B cell (primary cell): ENCODE measurements at regions not wholly inside any gene's neighbourhood (a gene's known extent, or its start where the extent isn't known, plus 50 kb on each side); places are given as distances from the start of the nearest gene placed in this dataset.

Experiments used
- ATAC-seq: fragments of 200-7000 bp; cut with Tn5 transposase; one replicate; pipeline ENCODE4 v1.10.0; 2021; ENCODE audit warnings: low read depth, mild to moderate bottlenecking, moderate number of reproducible peaks, moderate library complexity
- CTCF ChIA-PET: fragments of 350-600 bp; sonication (Branson Sonifier 250); formaldehyde crosslinking; loops from one replicate; lab custom pipeline; 2021; ENCODE audit warnings: antibody characterized with exemption, inconsistent platforms; lab: Charles Lee
- POLR2A ChIA-PET: fragments of 350-600 bp; sonication (Branson Sonifier 250); formaldehyde crosslinking; loops from one replicate; lab custom pipeline; 2021; ENCODE audit warnings: antibody characterized with exemption; lab: Charles Lee
- DNase-seq: peaks from one replicate; pipeline ENCODE4 v3.0.0; 2013
- H2AFZ ChIP-seq: 2 replicates; pipeline ENCODE4 v1.6.1; 2012; ENCODE audit warnings: mild to moderate bottlenecking, low read depth, low read length; ENCODE audit not compliant: insufficient read depth, poor library complexity, severe bottlenecking
- H3K27ac ChIP-seq, 2 donors: 1 replicate in 1 of 2; 2 replicates in 1 of 2; pipeline ENCODE4 v1.5.1; 2012 to 2013; ENCODE audit warnings: low read length in 2 of 2, mild to moderate bottlenecking in 2 of 2, moderate library complexity in 1 of 2
- H3K27me3 ChIP-seq, 4 experiments: fragments of 200-600 bp in 1 of 4; sonication (generic) in 1 of 4; replicated peaks in 1 of 4; 1 replicate in 2 of 4; 2 replicates in 2 of 4; pipeline versions ENCODE4 v1.6.1 to v1.7.0; 2013 to 2016; ENCODE audit warnings: low read length in 3 of 4, mild to moderate bottlenecking in 2 of 4, mixed read lengths in 1 of 4, moderate library complexity in 1 of 4; ENCODE audit not compliant: insufficient read depth in 4 of 4, control insufficient read depth in 3 of 4; ENCODE audit errors: control extremely low read depth in 1 of 4
- H3K36me3 ChIP-seq, 2 experiments: replicated peaks in 1 of 2; 1 replicate in 1 of 2; 2 replicates in 1 of 2; pipeline versions ENCODE4 v1.6.1 to v1.7.1; 2013; ENCODE audit warnings: low read length in 1 of 2; ENCODE audit not compliant: insufficient read depth in 2 of 2, control insufficient read depth in 1 of 2; ENCODE audit errors: control extremely low read depth in 1 of 2, extremely low read depth in 1 of 2
- H3K4me1 ChIP-seq, 2 donors: fragments of 200-600 bp in 1 of 2; sonication (generic) in 1 of 2; 1 replicate in 1 of 2; 2 replicates in 1 of 2; pipeline versions ENCODE4 v1.5.1 to v1.6.1; 2013 to 2017; ENCODE audit warnings: low read length in 2 of 2; ENCODE audit not compliant: control insufficient read depth in 2 of 2, insufficient read depth in 2 of 2
- H3K4me2 ChIP-seq: replicated peaks from 2 replicates; pipeline ENCODE3; 2012; ENCODE audit warnings: mild to moderate bottlenecking, low read depth, low read length; ENCODE audit not compliant: poor library complexity, severe bottlenecking
- H3K4me3 ChIP-seq, 5 experiments: fragments of 200-600 bp in 1 of 5; sonication (generic) in 1 of 5; 1 replicate in 3 of 5; 2 replicates in 2 of 5; pipeline versions ENCODE4 v1.5.1 to v1.7.0; 2011 to 2016; ENCODE audit warnings: low read length in 4 of 5, mild to moderate bottlenecking in 4 of 5, low read depth in 2 of 5, control low read depth in 1 of 5, moderate library complexity in 1 of 5; ENCODE audit not compliant: insufficient read depth in 1 of 5; ENCODE audit errors: control extremely low read depth in 1 of 5, extremely low read depth in 1 of 5
- H3K79me2 ChIP-seq: fragments of 200-600 bp; sonication (generic); one replicate; pipeline ENCODE4 v1.6.0; 2016; ENCODE audit warnings: low read length; ENCODE audit not compliant: control insufficient read depth, insufficient read depth
- H3K9ac ChIP-seq: fragments of 200-600 bp; sonication (generic); 2 replicates; pipeline ENCODE4 v1.6.1; 2017; ENCODE audit warnings: mild to moderate bottlenecking, low read length, moderate library complexity
- H3K9me3 ChIP-seq, 3 donors: one replicate each; pipeline versions ENCODE4 v1.6.1 to v1.7.1; 2013; ENCODE audit warnings: low read length in 2 of 3; ENCODE audit not compliant: control insufficient read depth in 2 of 3, insufficient read depth in 1 of 3; ENCODE audit errors: control extremely low read depth in 1 of 3
- H4K20me1 ChIP-seq: 2 replicates; pipeline ENCODE4 v1.6.0; 2012; ENCODE audit warnings: mild to moderate bottlenecking, low read length; ENCODE audit not compliant: insufficient read depth, control insufficient read depth, poor library complexity, severe bottlenecking
- H3K27ac Mint-ChIP-seq: one replicate; pipeline ENCODE4 v1.8.0; 2021; ENCODE audit warnings: mixed read lengths
- H3K27me3 Mint-ChIP-seq: one replicate; pipeline ENCODE4 v1.8.0; 2021; ENCODE audit warnings: mixed read lengths
- H3K4me1 Mint-ChIP-seq: one replicate; pipeline ENCODE4 v1.8.0; 2021; ENCODE audit warnings: mixed read lengths
- H3K4me3 Mint-ChIP-seq: one replicate; pipeline ENCODE4 v1.8.0; 2021; ENCODE audit warnings: mixed read lengths
- H3K9me3 Mint-ChIP-seq: one replicate; pipeline ENCODE4 v1.8.0; 2022; ENCODE audit warnings: mixed read lengths; ENCODE audit not compliant: insufficient read depth
- EZH2 ChIP-seq: IDR thresholded peaks from 2 replicates; pipeline ENCODE4 v1.6.1; 2012; ENCODE audit warnings: borderline replicate concordance, low read depth, mild to moderate bottlenecking, moderate library complexity, low read length; ENCODE audit not compliant: insufficient read depth, poor library complexity, severe bottlenecking
- WGBS: methylation state at CpG from one replicate; pipeline ENCODE4 v1.1.5; 2013; ENCODE audit warnings: missing lambda C conversion rate; ENCODE audit not compliant: insufficient coverage; 5-methylcytosine and 5-hydroxymethylcytosine counted together
- intact Hi-C: fragments of 100-400 bp; cut with micrococcal nuclease; formaldehyde crosslinking; loops from one replicate; pipeline ENCODE4 v1.10.0; 2022
- TF ChIP-seq, protein P1 (sequence below): fragments of 200-600 bp; IDR thresholded peaks from one replicate; pipeline ENCODE4 v1.8.0; 2022; ENCODE audit warnings: antibody characterized with exemption, mild to moderate bottlenecking

DNA sequence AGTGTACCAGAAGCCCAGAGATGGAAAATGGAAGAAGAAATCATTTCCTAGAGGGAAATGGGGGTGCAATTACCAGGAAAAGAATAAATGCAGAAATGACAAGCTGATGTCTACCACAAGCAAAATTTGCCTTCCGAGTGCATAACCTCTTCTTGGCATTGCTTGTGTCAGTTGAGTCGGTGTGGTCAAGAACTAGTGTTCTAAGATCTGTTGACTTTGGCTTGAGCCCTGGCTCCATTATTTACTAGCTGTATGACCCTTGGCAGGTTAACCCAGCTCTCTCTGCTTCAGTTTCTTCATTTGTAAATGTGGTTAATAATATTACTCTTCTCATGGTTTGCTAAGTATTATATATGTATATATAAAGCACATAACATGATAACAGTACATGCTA is 273.0 kb upstream of the IRX5 start:
- Mint-ChIP-seq H3K9me3 (no peaks in the 10 kb centered on the region), H3K27ac (no peak overlapping the region), H3K4me1 (no peaks in the 10 kb centered on the region), H3K4me3 (no peak overlapping the region), H3K27me3 (peaks cover 28% of the 10 kb centered on the region)
- no peak overlapping the region for H3K9ac ChIP-seq
- peaks cover 0 to 8% (median 0%) of the 10 kb centered on the region in 4 experiments for H3K27me3 ChIP-seq
- TF ChIP-seq EZH2: no peak
- TF ChIP-seq, protein P1, sequence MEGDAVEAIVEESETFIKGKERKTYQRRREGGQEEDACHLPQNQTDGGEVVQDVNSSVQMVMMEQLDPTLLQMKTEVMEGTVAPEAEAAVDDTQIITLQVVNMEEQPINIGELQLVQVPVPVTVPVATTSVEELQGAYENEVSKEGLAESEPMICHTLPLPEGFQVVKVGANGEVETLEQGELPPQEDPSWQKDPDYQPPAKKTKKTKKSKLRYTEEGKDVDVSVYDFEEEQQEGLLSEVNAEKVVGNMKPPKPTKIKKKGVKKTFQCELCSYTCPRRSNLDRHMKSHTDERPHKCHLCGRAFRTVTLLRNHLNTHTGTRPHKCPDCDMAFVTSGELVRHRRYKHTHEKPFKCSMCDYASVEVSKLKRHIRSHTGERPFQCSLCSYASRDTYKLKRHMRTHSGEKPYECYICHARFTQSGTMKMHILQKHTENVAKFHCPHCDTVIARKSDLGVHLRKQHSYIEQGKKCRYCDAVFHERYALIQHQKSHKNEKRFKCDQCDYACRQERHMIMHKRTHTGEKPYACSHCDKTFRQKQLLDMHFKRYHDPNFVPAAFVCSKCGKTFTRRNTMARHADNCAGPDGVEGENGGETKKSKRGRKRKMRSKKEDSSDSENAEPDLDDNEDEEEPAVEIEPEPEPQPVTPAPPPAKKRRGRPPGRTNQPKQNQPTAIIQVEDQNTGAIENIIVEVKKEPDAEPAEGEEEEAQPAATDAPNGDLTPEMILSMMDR: no peak
- no peaks in the 10 kb centered on the region for H3K79me2 ChIP-seq
- intact Hi-C loops: no loop called here
- WGBS: 100% methylated on average over 2 of the region's 2 CpGs
- no peaks in the 10 kb centered on the region for H3K36me3 ChIP-seq
- DNase-seq (no peak), ATAC-seq (no peak)
- CTCF ChIA-PET: no interaction called here
- H3K27ac ChIP-seq: no peak overlapping the region
- POLR2A ChIA-PET: no interaction called here
- no peak overlapping the region for H3K4me2 ChIP-seq
- H4K20me1 ChIP-seq: no peaks in the 10 kb centered on the region
- no peaks in the 10 kb centered on the region for H3K4me1 ChIP-seq
- H3K4me3 ChIP-seq: no peak overlapping the region
- H3K9me3 ChIP-seq: peaks cover 0 to 7% (median 0%) of the 10 kb centered on the region in 3 donors
- H2AFZ ChIP-seq: no peak overlapping the region

DNA sequence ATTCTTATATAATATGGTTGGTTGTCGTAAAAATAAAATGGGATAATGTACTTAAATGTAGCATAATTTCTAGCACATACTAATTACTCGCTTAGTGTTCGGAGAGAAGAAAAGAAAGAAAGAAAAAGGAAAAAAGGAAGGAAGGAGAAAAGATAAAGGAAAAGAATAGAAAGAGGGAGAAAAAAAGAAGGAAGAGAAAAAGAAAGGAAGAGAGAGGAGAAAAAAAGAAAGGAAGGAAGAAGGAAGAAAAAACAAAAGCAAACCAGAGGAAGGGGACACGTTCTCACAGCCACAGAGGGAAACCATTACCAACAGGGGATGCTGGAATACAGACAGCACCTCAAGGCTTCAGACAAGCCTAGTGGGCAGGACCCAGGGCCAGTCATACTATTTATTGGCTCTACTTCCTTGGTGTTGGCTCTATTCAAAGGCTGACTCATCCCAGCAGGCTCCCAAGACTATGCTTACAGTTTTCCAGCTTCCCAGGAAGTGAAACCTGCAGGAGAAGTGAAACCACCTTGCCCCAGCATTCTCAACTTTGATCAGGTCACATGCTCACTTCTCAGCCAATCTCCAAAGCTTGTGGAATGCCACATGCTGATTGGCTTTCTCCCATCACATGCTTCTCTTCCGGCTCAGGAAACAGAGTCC is 273.5 kb upstream of the IRX5 start:
- Histone ChIP-seq H3K79me2 (no peaks in the 10 kb centered on the region), H3K27me3 (peaks cover 0 to 8% (median 0%) of the 10 kb centered on the region in 4 experiments), H3K9ac (no peak overlapping the region), H2AFZ (no peak overlapping the region), H3K27ac (no peak overlapping the region), H4K20me1 (no peaks in the 10 kb centered on the region), H3K9me3 (peaks cover 0 to 7% (median 0%) of the 10 kb centered on the region in 3 donors), H3K36me3 (no peaks in the 10 kb centered on the region), H3K4me3 (no peak overlapping the region), H3K4me2 (no peak overlapping the region), H3K4me1 (no peaks in the 10 kb centered on the region)
- POLR2A ChIA-PET: no interaction called here
- Mint-ChIP-seq H3K9me3 (no peaks in the 10 kb centered on the region), H3K4me1 (no peaks in the 10 kb centered on the region), H3K4me3 (no peak overlapping the region), H3K27me3 (peaks cover 28% of the 10 kb centered on the region), H3K27ac (no peak overlapping the region)
- 67% methylated on average over 1 of the region's 5 CpGs for WGBS
- TF ChIP-seq EZH2: no peak
- TF ChIP-seq, protein P1: no peak
- no peak for DNase-seq
- CTCF ChIA-PET: no interaction called here
- intact Hi-C loops: no loop called here
- ATAC-seq: no peak
